Left hindlimb (tissue), 1 donor: ENCODE measurements at regions not wholly inside any gene's neighbourhood (a gene's known extent, or its start where the extent isn't known, plus 50 kb on each side); places are given as distances from the start of the nearest gene placed in this dataset.
"Not testable (repeated sequence)": the region's sequence is repeated elsewhere in the genome, so short reads cannot be mapped to it uniquely, and the experiment has no call there.

Experiments
- DNase-seq: peaks from one replicate; pipeline ENCODE4 v3.0.0-alpha.2; 2018

DNA sequence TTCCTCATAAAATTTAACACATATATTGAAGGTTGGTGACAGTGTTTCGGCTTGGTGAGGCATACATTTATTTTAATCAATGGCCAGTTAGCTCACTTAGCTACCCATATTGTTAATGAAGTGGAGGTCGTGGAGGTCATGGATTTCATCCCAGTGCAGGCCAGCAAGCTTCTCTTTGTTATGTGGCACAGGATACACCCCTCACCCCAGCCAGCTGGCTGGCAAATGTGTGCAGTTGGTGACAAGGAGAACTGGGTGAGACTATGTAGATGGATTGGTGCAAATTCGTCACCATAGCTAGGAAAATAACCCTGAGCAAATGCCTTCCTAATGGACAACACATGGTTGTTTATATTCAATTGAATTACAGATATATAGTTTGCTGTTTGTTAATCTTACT, 50.5 kb upstream of the FOXP2 start:
- peak; percentile 44 for DNase-seq

DNA sequence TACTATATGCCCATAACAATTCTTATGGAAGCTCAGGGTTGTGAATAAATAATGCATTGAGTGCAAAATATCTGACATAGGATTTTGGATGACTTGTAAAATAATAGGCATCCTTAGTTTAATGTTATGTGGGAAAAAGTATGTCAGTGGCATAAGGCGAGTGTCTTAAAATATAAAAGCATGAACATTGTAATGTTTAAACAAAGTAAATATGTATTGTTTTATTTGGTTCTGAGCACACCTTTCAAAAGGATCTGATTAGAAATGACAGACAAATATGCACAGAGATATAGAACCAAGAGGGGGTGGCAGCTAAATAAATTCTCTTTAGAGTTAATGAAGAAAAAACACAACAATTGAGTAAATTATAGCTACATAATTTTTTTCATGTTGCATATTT, 51.3 kb upstream of the FOXP2 start:
- DNase-seq = no peak

DNA sequence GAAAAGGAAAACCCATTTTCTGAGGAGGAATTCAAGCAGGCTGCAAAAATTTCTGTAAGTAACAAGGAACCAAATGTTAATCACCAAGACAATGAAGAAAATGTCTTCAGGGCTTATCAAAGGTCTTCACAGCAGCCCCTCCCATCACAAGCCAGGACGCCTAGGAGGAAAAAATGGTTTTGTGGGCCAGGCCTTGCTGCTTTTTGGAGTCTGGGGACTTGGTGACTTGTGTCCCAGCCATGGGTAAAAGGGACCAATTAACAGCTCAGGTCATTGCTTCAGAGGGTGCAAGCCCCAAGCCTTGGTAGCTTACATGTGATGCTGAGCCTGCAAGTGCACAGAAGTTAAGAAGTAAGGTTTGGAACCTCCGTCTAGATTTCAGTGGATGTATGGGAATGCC, 55.7 kb upstream of the FOXP2 start:
- DNase-seq = no peak

DNA sequence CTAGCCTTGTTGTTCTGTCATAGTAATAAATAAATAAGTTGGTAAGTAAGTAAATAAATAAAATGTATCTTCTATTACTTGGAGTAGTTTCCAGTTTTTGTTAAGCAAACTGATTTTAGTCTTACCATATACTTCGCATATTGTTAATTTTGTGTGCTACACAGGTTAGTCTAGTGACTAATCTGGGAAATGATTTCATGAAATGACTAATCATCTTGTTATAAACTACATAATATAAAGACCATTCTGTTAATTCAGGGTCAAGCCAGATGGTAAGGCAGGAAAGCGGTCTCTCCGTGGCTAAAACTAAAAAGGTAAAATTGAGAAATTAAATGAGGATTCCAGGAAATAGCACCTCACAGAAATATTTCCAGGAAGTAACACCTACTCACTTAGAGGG, 58.5 kb upstream of the FOXP2 start:
- DNase-seq = no peak

DNA sequence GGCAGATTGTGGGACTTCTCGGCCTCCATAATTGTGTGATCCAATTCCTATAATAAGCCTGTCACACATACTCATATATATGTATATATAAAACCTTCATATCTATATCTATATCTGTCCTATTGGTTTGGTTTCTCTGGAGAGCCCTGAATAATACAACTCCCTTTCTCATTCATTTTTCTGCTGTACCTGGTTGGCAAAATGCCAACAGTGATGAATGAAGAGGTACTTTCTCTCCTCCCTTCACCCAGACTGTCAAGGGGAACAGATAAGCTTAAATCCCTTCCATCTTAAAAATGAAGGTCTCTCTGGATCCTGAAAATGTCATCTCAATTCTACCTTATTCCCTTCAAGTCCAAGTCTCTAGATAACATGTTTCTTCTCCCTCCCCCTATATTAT, 60.3 kb upstream of the FOXP2 start:
- no peak for DNase-seq

DNA sequence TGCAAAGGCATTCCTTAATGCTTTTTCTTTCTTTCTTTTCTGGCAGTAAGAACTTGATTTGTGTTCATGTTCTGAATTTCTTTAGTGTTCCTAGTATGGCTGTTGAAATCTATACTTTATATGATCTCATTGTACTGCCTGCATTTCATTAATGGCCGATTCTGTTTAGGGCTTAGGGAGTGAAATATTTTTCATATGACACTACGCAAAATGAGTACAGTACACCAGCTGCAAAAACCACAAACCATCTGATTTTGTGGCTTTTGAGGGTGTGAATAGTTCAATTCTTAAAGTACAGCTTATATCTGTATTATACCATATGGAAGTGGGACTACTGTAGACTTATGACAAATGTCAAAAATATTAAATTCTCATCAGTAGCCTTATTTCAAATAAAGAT, 69.1 kb upstream of the FOXP2 start:
- no peak for DNase-seq

DNA sequence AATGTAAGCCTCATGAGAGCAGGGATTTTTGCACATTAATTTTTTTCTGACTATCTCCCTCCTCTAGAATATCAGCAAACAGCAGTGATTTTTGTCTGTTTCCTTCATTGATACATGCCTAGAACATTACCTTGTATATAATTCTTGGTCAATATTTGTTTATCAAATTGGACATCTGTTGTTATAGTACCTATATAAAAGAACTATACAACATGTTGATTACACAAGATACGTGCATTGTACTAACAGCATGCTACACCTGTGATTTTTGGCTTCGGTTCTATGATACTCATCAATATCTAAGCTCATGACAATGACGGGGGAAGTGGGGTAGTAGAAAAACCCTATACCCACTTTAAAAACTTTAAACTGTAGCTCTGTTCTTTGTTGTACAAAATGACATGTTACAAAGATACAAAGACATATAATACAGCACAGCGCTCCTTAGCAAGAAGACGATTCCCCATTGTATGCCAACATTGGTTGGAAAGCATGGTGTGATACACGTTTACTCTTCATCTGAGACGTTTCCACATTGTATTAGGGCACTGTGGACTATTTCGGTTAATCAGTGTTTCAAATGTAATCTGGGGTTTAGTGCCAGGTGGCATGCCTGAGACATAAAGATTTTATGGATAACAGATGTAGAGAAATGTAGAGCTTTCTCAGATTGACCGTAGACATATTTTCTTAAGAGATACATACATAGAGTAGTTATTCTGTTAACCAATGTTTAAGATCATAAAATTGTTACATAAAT, 70.5 kb upstream of the FOXP2 start:
- no peak for DNase-seq

DNA sequence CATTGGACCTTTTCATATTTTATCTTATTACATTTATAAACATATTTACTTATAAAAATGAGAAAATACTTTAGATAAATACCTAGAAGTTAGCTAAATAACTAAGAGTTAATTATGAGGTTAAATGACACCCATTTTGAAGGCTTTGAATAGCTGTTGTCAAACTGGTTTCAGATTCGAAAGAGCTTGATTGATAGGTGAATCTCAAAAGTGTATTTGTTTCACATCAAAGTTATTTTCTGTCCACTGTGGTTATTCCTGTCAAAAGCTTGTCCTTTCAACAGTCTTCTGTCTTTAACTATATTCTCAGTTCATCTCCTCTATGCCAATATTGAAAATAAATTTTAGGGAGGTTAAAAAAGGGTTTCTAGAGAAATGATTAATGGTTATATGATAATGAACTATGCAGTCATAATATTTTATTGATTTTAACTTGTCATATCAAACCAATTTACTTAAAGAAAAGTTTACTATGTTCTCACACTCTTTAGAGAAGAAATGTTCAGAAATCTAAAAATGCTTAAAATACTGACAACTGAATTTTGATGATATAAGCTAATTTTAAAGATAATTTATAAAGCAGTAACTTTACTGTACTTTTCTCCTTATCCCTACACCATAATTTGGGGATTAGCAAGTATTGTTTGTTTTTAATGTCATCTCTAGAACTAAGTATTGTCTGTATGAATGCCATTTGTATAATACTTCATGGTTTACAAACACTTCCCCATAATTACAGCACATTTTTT, 72.0 kb upstream of the FOXP2 start:
- no peak for DNase-seq

DNA sequence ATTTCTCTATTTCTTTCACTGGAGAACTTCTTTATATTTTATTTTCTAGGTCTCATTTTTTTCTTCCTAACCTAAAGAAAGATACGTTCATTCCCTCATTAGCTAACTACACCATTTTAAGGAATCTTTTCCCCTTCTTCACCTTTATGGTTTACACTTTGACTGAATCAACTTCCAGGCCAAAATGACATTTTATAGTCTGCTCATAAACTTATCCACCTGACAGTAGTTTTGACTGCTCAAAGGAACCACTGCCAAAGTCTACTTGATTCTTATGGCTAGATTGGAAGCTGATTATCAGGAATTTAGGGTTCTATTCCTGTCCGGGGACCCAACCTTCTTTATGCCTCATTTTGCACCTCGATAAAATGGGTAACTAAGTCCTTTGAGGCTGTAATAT, 73.0 kb upstream of the FOXP2 start:
- DNase-seq = no peak

DNA sequence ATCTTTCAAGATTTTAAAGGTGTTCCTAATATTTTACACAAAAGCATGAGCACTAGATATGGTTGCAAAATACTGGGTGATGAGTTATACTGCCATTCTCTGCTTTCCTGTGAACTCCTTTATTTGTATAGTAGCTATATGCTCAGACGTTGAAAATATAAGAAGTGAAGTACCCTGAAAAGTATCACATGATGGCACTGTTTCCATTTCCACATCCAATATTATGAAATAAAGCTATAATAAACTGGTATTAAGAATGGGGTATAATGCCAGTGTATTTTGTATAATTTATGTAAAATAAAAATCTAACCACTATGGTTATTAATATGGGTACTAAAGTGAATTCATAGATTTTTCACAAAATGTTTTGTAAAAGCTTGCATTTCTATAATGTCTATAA, 79.6 kb upstream of the FOXP2 start:
- DNase-seq = no peak

DNA sequence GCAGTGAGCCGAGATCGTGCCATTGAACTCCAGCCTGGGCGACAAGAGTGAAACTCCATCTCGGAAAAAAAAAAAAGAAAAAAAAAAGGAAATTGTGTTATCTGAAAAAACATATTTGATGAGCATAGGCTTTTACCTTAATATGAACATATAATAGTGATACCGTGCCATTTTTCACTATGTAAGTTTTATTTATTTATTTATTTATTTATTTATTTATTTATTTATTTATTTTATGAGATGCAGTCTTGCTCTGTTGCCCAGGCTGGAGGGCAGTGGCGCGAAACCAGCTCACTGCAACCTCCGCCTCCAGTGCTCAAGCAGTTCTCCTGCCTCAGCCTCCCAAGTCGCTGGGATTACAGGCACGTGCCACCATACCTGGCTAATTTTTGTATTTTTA, 85.2 kb upstream of the FOXP2 start:
- DNase-seq = not testable (repeated sequence)

DNA sequence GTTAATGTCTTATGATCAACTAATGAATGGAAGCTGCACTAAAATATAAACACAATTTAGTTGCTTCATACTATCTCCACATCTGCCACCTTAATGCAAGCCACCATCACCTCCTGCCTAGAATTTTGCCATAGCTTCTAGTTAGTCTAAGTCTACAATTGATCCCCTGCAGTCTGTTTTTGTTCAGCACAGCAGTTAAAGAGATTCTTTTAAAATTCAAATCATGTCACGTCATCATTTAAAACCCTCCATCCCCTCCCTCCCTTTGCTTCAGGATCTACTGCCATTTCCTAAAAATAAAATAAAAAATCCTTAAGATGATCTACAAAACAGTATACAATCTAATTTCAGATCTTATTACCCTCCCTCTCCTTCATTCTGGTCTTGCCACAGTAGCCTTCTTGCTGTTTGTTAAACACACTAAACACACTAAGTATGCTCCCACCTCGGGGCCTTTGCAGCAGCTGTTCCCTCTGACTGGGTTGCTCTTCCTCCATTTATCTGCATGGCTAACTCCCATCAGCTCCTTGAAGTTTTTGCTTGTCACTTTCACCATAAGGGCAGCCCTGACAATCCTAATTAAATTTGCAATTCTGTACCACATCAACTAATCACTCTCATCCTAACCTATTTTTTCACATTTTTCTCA, 97.0 kb upstream of the FOXP2 start:
- DNase-seq = no peak

DNA sequence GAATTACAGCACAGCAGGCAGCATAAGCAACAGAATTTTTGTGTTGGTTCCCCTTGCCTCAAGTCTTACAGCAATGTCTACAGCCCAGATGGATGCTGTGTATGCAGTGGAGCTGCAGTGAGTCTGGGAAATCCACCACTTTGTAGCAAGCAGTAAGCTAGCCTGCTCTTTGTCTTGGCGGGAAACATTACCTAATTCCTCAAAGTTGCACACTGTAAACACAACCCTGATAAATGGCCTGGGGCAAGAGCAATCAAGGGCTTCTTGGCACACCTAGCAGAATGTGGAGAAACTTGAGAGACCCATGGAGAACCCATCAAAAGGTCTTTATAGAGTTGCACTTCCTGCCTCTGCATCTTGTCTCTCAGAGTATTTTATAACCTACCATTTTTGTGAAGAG, 102.0 kb upstream of the FOXP2 start:
- no peak for DNase-seq

DNA sequence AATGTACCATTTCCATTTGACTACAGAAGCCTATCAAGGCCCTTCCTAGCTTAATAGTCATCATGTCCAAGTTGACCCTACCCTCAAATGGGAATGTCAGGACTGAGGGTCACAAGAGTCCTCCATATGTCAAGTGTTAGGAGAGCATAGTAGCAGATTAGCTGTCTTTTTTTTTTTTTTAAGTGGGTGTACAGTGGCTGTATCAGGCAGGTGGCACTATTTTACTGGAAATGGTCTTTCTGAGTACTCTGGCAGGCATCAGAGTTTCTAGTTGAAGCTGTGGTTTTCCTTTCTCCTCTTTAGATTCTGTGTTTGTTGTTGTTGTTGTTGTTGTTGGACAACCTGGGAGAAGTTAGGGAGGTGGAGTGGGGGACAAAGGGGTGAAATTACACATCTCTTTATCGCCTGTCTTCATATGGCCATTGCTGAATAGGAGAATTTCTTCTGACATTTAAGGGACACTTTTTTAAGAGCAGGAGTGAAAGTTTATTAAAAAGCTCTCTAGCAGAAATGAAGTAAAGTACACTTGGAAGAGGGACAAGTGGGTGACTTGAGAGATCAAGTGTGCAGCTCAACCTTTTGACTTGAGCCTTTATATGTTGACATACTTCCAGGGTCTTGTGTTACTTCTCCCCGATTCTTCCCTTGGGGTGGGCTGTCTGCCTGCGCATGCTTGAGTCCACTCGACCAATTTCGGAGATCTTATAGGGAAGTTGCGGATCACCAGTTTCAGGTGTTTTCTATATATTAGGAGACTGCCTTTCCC, 104.1 kb upstream of the FOXP2 start:
- DNase-seq = no peak

DNA sequence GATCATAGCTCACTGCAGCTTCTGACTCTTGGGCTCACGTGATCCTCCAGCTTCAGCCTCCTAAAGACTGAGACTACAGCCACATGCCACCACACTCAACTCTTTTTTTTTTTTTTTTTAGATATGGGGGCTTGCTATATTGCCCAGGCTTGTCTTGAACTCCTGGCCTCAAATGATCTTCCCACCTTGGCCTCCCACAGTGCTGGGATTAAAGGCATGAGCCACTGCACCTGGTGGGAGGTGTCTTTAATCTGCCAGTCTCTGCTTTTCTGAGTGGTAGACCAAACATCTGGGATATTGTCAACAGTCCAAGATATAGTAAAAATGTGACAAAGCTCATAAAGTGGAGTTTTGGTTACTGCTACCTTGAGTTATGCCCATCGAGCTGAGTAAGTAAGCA, 104.9 kb upstream of the FOXP2 start:
- no peak for DNase-seq

DNA sequence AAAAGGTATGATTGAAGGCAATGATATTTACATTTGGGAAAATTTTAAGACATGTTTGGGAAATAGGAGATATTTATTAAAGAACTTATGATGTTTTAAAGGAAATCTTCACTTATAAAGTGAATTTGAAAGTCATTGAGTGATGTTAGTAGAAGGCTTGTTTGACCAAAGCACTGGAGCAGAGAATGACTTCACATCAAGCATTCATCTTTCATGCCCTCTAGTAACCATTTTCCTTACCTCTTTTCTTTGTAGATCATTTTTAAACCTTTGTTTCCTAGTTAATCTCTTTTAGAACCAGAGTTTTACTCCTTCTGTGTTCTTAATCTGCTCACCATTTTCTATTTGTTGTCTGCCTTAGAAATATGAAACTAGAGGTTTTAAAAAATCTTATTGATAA, 111.3 kb upstream of the FOXP2 start:
- no peak for DNase-seq

DNA sequence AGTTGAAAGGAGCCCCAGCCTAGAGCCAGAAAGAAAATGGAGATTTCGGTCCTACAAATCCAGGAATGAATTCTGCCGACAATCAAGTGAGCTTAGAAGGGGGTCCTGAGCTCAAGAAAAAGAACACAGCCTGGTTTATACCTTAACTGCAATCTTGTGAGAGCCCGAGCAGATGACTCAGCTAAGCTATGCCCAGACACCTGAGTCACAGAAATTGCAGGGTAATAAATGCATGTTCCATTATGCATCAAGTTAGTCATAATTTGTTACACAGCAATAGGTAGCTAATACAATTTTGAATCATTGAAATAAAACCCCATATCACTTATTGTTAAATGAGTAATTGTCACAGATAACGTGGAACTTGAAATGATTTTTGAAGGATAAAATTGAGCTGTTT, 111.8 kb upstream of the FOXP2 start:
- no peak for DNase-seq

DNA sequence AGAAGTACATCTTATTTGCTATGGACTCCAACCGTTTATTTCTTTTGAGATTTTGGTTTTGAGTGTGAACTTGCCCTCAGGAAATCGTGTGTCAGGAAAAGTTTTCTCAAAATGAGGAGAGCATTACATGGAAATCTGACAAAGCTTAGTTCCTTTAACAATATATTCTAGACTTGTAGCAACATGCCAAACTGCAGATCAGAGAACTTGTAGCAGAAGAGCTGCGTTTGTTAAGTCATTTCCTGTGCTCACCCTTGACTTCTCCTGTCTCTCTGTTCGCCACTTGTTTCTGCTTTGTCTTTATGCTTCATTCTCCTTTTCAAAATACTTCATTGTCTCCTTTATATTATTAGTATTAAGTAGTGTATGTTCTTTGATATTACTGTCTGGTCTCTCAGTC, 116.6 kb upstream of the FOXP2 start:
- DNase-seq = no peak

DNA sequence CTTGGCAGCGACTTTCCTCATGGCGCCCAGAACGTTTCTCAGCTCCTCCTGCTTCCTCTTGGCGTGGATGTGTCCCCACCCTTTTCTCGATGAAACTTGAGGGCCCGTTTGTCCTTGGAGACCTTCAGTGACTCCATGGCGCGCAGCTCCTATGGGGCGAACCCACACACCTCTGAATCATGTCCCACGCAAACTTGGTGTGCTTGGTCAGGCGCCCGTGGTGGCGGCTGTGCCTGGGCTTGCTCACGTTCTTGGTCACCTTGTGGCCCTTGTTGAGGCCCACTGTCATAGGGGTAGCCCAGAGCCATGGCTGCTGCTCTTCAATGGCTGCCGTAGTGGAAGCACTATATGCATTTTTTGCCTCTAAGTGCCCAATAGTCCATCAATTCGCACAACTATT, 117.5 kb upstream of the FOXP2 start:
- DNase-seq = no peak

DNA sequence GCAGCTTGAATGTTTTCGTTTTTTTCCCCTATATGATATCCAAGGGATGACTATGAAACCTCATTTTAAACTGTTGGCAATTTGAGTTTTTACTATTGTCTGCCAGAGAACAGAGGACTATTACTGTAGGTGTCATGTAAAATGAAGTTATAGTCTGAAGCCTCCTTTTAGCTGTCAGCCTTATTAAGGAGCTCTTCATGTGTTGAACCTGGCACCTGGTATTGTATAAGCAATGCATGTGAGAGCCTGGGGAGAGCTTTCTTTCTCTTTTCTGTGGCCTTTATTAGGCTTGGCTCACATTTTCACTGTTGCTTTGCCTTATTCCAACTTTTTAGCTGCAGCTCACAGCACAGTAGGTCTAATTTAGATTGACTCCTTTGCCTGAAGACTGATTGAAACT, 119.1 kb upstream of the FOXP2 start:
- DNase-seq = no peak

DNA sequence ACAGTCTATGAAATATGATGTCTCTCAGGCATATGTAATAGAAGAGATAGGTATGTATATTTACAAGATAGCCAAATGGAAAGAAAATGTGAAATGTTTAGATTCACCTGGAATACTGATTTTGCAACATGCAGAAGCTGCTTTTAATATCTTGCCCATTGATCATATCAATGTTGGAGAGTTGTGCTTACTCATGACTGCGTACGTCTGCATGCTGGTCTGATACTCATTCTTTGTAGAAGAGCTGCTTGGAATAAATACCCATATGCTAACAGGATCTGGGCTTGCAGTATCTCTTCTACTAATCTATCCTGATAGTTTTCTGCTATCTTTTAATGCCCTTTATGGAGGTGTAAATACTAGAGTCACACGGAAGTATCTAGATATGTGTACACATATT, 120.6 kb upstream of the FOXP2 start:
- DNase-seq = no peak

DNA sequence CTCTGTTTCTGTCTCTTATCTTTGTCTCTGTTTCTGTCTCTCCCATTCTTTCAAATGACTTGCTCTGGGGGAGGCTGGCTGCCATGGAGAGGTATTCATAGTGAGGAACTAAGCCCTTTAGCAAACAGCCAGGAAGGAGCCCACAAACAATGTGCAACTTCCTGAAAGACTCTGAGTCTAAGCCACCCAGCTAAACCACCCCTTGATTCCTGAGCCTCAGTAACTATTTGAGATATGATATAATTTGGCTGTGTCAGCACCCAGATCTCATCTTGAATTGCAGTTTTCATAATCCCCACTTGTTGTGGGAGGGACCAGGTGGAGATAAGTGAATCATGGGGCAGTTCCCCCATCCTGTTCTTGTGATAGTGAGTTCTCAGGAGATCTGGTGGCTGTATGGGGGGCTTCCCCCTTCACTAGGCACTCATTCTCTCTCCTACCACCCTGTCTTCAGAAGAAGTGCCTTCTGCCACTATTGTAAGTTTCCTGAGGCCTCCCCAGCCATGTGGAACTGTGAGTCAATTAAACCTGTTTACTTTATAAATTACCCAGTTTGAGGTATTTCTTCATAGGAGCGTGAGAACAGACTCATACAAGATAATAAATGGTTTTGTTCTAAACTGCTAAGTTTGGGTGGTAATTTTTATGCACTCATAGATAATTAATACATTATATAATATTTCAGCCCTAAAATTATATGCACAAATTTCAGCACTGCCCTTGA, 121.2 kb upstream of the FOXP2 start:
- no peak for DNase-seq

DNA sequence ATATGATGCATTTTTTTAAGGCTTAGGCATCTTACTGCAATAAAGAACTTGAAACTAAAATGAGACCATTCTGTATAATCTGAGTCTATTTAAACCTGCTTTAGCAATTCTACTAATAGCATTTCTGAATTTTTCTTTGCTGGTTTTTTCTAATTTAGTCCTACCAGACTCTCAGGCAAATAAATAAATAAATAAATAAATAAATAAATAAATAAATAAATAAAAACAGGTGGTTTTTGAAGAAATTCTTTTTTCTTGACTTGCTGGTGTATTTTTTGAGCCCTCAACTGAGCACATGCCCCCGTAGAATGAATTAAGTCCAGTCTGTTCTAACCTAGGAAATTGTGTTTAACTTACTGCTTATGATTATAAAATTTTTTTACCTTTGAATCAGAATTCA, 134.7 kb upstream of the FOXP2 start:
- no peak for DNase-seq
